ENCODE measurements at regions not wholly inside any gene's neighbourhood (a gene's known extent, or its start where the extent isn't known, plus 50 kb on each side); places are given as distances from the start of the nearest gene placed in this dataset.

GRCh38 chr11:129266536-129266935 lies 74.4 kb upstream of the ARHGAP32 start:
- DNase-seq (ENCODE audit: low read depth) = no peak

DNA sequence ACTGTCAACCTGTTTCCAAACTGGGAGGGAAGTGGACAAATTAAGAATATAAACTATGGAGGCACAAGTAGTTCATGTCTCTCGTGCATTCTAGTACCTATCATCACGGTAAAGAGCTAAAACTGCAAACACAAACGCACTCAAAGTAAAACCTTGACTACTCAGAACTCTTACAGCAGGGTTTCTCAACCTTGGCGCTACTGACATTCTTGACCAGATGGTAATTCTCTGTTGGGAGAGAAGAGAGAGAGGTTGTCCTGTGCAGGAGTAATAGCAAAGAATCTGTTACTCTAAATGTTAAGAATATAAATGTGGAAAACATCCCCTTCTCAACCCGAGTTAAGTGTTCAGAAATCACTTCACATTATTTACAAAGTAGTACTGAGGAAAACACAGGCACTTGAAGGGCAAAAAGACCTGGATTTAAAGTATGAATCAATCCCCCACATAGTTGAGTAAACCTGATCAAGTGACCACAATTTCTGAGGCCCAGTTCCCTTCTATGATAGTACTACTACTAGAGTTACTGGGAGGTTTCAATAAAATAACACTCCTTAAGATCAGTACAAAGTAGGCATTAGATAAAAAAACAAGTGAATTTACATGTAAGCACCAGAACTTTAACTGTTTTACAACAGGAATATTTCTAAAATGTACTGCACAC lies 73.1 kb upstream of the ARHGAP32 start:
- DNase-seq (ENCODE audit: low read depth) = no peak

DNA sequence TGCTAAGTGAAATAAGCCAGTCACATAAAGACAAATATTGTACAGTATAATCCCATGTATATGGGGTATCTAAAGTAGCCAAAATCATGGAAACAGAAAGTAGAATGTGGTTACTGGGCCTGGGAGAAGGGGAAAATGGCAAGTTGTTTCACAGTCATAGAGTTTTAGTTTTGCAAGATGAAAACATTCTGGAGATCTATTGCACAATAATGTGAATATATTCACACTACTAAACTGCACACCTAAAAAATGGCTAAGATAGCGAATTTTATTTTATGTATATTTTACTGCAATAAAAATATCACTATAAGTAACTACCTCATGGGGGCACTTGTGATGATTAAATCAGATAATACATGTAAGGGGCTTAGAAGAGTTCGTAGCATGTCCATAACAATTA lies 72.0 kb upstream of the ARHGAP32 start:
- DNase-seq (ENCODE audit: low read depth) = no peak

- DNase-seq (ENCODE audit: low read depth) = no peak
Measured at GRCh38 chr11:129260750-129261149, 68.6 kb upstream of the ARHGAP32 start.

DNA sequence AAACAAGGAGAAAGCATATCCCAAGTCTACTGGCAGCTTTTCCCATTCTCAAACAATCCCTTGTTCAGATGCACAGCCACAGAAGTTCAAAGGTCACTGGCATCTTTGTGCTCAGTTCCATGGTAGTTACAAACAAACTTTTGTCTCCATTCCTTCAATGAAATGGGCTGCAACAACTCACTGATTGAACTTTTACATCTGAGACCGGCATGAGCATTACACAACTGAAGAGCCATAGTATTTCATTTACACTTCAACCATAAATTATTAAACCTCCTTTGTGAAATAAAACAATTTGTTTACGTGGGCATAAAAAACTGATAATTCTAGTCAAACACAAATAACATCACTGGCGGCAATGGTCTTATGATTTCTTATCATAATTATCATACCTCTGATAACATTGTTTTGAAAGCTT lies 67.8 kb upstream of the ARHGAP32 start:
- DNase-seq (ENCODE audit: low read depth) = no peak

DNA sequence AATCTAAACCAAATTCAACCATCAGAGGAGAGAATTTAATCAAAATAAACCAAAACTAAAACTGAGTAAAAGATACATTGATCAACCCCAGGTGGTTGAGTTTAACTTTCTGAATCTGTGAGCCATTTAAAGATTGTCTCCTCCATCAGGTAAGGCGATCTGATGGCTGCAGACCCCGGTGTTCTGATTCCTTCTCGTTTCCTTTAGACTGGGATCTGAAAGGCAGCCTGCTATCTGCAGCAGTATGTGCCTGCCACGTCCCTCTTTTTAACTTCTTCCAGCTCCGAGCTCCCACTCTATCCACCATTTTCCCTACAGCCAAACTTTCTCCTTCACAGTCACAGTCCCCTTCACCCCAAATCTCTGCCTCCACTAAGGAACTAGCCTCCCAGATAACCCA lies 66.1 kb upstream of the ARHGAP32 start:
- DNase-seq (ENCODE audit: low read depth) = no peak

DNA sequence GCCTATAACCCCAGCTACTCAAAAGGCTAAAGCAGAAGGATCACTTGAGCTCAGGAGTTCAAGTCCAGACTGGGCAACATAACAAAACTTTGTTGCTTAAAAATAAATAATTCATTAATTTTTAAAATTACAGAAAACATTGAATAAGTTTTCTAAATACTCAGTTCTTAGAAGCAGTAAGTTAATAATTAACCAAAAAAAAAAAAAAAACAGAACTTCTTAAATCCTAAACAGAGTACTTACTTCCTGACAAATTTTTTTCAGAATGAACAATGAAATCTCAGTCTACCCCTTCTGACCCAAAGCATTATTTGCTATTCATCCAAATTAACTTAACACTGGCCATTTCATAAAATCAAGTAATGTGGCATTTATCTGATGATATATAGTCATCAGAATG lies 65.4 kb upstream of the ARHGAP32 start:
- DNase-seq (ENCODE audit: low read depth) = no peak

GRCh38 chr11:129252621-129253020 lies 60.5 kb upstream of the ARHGAP32 start:
- DNase-seq (ENCODE audit: low read depth) = no peak

DNA sequence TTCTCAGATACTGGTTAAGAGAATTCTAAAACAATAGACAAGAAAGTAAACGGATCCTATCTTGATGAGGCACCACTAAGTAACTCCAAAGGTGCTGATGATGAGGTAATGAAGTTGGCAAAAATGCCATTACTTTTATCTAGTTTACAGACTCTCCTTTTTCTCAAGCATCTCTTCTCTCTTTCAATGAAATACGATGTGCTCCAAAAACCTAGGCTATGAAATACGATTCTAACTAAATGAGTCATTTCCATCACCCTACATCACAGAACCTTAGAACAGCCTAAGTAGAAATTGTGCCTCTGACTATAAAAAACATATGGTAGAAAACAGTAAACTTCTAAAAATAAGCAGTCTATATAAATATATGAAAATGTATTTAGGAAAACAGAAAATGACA lies 58.9 kb upstream of the ARHGAP32 start:
- DNase-seq (ENCODE audit: low read depth) = no peak

GRCh38 chr11:129249923-129250322 lies 57.8 kb upstream of the ARHGAP32 start:
- no peak for DNase-seq (ENCODE audit: low read depth)

GRCh38 chr11:129249351-129249750 lies 57.2 kb upstream of the ARHGAP32 start:
- DNase-seq (ENCODE audit: low read depth) = no peak

GRCh38 chr11:129248618-129249017 lies 56.5 kb upstream of the ARHGAP32 start:
- no peak for DNase-seq (ENCODE audit: low read depth)

DNA sequence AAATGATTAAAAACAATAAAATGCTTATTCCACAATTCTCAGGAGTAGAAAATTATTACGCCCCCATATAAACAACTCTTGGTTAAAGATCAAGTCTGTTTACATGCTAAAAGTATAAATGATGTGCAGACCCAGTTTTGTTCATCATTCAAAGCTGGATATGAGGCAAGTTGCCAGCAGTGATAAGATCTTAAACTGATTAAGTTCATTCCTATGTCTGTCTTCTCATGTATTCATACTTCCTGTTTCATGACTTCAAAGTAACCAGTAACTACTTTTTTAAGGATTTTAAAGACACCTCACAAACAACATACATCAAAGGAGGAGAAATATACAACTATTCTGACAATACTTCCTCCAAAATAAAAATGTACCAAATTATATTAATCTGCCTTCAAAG lies 55.0 kb upstream of the ARHGAP32 start:
- DNase-seq (ENCODE audit: low read depth) = no peak

DNA sequence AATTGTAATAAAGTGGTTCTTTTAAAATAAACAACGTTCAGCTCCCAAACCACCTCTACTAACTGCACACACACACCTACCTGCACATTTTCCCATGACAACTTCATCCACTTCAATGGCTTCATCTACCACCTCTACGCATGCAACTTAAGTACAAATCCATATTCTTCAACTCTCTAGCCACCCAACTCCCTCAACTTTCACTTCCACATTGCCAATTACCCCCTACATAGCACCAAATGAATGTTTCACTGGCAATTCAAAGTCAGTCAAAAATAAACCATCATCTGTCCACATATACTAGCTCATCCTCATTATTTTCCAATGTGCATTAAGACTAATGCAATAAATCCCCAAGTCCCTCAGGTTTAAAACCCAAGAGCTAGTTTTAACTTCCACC lies 50.7 kb upstream of the ARHGAP32 start:
- no peak for DNase-seq (ENCODE audit: low read depth)

All from activated T-cell treated with anti-CD3 and anti-CD28 coated beads for 1 hour (primary cell).